ENCODE measurements at regions not wholly inside any gene's neighbourhood (a gene's known extent, or its start where the extent isn't known, plus 50 kb on each side); places are given as distances from the start of the nearest gene placed in this dataset.
"Not testable (repeated sequence)": the region's sequence is repeated elsewhere in the genome, so short reads cannot be mapped to it uniquely, and the experiment has no call there.

DNA sequence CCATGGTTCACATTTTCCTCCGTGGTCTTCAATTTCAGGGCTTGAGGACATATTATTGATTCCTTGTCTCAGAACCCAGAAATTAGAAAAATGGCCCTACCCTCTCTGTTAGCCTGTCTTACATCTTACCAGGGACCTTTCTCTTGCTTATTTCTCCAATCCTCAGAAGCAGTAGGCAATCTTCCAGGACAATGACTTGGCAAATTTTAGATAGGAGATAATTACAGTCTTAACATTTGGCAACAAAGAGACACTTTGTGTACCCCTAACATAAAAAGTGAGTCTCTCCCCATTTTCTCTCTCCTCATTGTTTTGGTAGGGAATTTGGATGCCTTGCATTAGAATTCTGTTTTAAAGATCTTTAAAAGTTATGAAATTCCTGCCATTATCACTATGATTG lies 778.1 kb upstream of the SLIT2 start:
- TF ChIP-seq, protein P1, sequence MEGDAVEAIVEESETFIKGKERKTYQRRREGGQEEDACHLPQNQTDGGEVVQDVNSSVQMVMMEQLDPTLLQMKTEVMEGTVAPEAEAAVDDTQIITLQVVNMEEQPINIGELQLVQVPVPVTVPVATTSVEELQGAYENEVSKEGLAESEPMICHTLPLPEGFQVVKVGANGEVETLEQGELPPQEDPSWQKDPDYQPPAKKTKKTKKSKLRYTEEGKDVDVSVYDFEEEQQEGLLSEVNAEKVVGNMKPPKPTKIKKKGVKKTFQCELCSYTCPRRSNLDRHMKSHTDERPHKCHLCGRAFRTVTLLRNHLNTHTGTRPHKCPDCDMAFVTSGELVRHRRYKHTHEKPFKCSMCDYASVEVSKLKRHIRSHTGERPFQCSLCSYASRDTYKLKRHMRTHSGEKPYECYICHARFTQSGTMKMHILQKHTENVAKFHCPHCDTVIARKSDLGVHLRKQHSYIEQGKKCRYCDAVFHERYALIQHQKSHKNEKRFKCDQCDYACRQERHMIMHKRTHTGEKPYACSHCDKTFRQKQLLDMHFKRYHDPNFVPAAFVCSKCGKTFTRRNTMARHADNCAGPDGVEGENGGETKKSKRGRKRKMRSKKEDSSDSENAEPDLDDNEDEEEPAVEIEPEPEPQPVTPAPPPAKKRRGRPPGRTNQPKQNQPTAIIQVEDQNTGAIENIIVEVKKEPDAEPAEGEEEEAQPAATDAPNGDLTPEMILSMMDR (IDR thresholded peaks at IDR 0.05; ENCODE audit: control extremely low read depth, extremely low read depth, low read depth, missing control alignments): no peak
- no peak for DNase-seq (ENCODE audit: extremely low spot score)
- CTCF ChIA-PET: no interaction called here
- POLR2A ChIA-PET: no interaction called here

DNA sequence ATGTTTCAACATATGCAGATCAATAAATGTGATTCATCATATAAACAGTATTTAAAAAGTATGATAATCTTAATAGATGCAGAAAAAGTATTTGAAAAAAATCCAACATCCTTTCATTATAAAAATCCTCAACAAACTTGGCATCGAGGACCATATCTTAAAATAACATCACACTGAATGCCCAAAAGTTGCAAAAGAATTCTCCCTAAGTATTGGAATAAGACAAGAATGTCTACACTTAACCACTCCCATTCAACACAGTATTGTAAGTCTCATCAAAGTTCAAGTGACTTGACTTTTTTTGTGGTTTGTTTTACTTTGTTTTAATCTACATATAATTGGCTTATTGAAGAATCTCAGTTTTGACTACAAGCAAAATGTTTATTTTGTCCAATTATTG lies 779.0 kb upstream of the SLIT2 start:
- TF ChIP-seq, protein P1 (IDR thresholded peaks at IDR 0.05; ENCODE audit: control extremely low read depth, extremely low read depth, low read depth, missing control alignments): no peak
- POLR2A ChIA-PET: no interaction called here
- DNase-seq (ENCODE audit: extremely low spot score): no peak
- CTCF ChIA-PET: no interaction called here

DNA sequence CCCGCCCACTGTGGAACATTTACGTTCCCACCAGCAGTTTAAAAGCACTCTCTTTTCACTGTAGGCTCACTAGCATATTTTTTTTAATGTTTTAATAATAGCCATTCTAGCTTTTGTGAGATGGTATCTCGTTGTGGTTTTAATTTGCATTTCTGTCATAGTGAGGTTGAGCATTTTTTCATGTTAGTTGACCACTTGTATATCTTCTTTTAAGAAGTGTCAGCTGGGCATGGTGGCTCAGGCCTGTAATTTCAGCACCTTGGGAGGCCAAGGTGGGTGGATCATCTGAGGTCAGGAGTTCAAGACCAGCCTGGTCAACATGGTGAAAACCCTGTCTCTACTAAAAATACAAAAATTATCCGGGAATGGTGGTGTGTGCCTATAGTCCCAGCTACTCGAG lies 781.7 kb upstream of the SLIT2 start:
- POLR2A ChIA-PET; CTCF ChIA-PET; DNase-seq (ENCODE audit: extremely low spot score): not testable (repeated sequence)

DNA sequence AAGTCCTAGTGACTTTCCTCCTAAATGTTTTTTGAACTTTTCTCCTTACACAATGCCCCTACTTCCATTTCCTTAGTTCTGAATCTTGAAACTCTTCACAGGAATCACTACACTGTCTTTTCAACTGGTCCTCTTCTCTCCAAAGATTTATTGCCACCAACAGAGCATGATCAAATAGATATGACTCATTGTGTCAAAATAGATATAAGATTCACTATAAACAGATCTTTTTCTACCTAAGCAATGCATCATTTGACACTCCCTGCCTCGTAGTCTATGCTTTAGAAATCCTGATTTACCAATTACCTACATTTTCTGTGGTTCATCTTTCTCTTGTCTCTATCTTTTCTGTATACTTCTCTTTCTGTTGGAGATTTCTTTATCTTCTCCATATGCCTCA lies 789.6 kb upstream of the SLIT2 start:
- TF ChIP-seq, protein P1 (IDR thresholded peaks at IDR 0.05; ENCODE audit: control extremely low read depth, extremely low read depth, low read depth, missing control alignments): no peak
- no peak for DNase-seq (ENCODE audit: extremely low spot score)
- POLR2A ChIA-PET: no interaction called here
- CTCF ChIA-PET: no interaction called here

DNA sequence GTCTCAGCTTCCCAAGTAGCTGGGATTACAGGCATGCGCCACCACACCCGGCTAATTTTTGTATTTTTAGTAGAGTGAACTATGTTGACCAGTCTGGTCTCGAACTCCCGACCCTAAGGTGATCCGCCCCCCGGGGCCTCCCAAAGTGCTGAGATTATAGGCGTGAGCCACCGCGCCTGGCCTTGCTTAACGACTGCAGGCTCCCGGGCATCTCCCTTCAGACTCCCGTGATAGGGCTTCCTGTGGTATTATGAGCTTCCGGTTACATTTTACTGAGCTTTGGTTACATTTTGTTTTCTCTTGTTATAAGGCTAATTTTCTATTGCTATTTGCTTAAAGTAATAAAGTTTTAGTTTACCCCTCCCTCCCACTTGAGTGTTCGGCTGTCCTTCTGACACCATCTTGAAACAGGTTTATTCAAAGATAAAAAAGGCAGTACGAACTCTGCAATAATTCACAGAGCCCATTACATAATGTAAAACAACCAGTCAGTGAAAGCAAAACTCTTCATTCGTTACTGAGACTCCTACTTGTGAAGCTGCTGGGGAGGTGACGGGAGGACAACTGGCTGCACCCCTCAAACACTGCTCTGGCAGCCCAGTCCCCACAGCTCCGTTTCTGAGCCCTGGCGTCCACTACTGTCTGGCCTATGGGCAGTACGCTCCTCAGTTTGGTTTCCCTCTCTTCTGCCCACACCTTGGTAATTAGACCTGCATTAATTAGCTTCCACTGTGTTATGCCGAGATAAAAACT lies 795.7 kb upstream of the SLIT2 start:
- no peak for DNase-seq (ENCODE audit: extremely low spot score)
- TF ChIP-seq, protein P1 (IDR thresholded peaks at IDR 0.05; ENCODE audit: control extremely low read depth, extremely low read depth, low read depth, missing control alignments): no peak
- ChIA-PET POLR2A (no interaction called here), CTCF (interaction anchor here (1.3 kb wide), 1 partner anchor 35 kb away, joined by 3 read pairs; no protein-coding TSS in a partner anchor)

DNA sequence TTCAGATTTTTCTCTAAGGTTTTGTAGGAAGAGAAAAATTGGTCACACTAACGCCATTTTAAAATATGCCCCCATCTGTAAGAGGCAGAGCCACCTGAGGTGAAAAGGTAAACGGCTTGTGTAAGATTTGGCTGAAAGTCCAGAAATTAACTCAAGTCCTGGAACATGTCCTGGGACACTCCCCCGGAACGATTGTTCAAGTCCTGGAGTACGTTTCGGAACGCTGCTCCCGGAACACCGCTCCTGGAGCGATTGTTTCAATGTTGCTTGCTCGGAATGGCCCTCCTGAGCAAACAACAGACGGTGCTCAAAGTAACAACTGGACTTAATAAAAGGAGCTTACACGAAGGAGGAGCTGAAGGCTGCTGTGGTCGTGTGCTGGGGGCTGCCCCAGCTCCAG lies 796.5 kb upstream of the SLIT2 start:
- TF ChIP-seq, protein P1 (IDR thresholded peaks at IDR 0.05; ENCODE audit: control extremely low read depth, extremely low read depth, low read depth, missing control alignments): no peak
- CTCF ChIA-PET: interaction anchor here (1.3 kb wide), 1 partner anchor 36 kb away, joined by 3 read pairs; no protein-coding TSS in a partner anchor
- POLR2A ChIA-PET: no interaction called here
- DNase-seq (ENCODE audit: extremely low spot score): no peak

DNA sequence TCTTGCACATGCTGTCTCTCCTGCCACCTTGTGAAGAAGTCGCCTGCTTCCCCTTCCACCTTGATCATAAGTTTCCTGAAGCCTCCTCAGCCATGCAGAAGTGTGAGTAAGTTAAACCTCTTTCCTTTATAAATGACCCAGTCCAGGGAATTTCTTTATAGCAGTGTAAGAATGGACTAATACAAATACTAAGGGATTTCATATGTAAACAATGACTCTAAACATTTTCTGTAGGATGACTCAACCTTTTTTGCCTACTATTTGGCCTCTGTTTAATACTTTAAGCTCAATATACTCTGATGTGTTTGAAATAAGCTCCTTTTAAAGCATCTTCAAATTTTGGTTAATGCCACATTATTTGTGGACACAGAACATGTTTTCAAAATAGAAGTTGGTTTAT lies 813.5 kb upstream of the SLIT2 start:
- DNase-seq (ENCODE audit: extremely low spot score): no peak
- TF ChIP-seq, protein P1 (IDR thresholded peaks at IDR 0.05; ENCODE audit: control extremely low read depth, extremely low read depth, low read depth, missing control alignments): no peak
- POLR2A ChIA-PET: no interaction called here
- CTCF ChIA-PET: interaction anchor here (1.3 kb wide), 1 partner anchor 14 kb away, joined by 3 read pairs; no protein-coding TSS in a partner anchor

All from GM10248 (cell line).